MV-4-11 (cell line): ENCODE measurements at regions not wholly inside any gene's neighbourhood (a gene's known extent, or its start where the extent isn't known, plus 50 kb on each side); places are given as distances from the start of the nearest gene placed in this dataset.

ENCODE experiments used
- DNase-seq: peaks from one replicate; lab custom pipeline; 2025; lab: John Stamatoyannopoulos, UW

- DNase-seq: no peak
These were observed 92.7 kb upstream of the ST6GAL2 start for GRCh38 chr2:106978647-106979046.

- no peak for DNase-seq
These were observed 95.5 kb upstream of the ST6GAL2 start for GRCh38 chr2:106981491-106981890.

- DNase-seq: no peak
These were observed 96.4 kb upstream of the ST6GAL2 start for GRCh38 chr2:106982350-106982749.

GRCh38 chr2:106983305-106983704, 97.3 kb upstream of the ST6GAL2 start:
- no peak for DNase-seq

- no peak for DNase-seq
These were observed 102.4 kb upstream of the ST6GAL2 start for GRCh38 chr2:106988361-106988760.

- no peak for DNase-seq
These were observed 104.3 kb upstream of the ST6GAL2 start for GRCh38 chr2:106990297-106990696.

- DNase-seq: no peak
These were observed 105.9 kb upstream of the ST6GAL2 start for GRCh38 chr2:106991866-106992265.

GRCh38 chr2:106995556-106995955, 109.6 kb upstream of the ST6GAL2 start:
- no peak for DNase-seq

- no peak for DNase-seq
These were observed 110.3 kb upstream of the ST6GAL2 start for GRCh38 chr2:106996171-106996769.

GRCh38 chr2:106997204-106997603, 111.2 kb upstream of the ST6GAL2 start:
- no peak for DNase-seq

GRCh38 chr2:107001062-107001461, 115.1 kb upstream of the ST6GAL2 start:
- no peak for DNase-seq

GRCh38 chr2:107001551-107001950, 115.6 kb upstream of the ST6GAL2 start:
- DNase-seq: no peak

- no peak for DNase-seq
These were observed 116.2 kb upstream of the ST6GAL2 start for GRCh38 chr2:107001964-107002696.

- no peak for DNase-seq
These were observed 116.8 kb upstream of the ST6GAL2 start for GRCh38 chr2:107002735-107003134.

- DNase-seq: no peak
These were observed 119.9 kb upstream of the ST6GAL2 start for GRCh38 chr2:107005853-107006252.

GRCh38 chr2:107006836-107007235, 120.9 kb upstream of the ST6GAL2 start:
- no peak for DNase-seq

GRCh38 chr2:107007927-107008326, 122.0 kb upstream of the ST6GAL2 start:
- DNase-seq: no peak

- no peak for DNase-seq
These were observed 122.9 kb upstream of the ST6GAL2 start for GRCh38 chr2:107008843-107009242.

- DNase-seq: no peak
These were observed 123.3 kb upstream of the ST6GAL2 start for GRCh38 chr2:107009275-107009674.

GRCh38 chr2:107012714-107013306, 126.8 kb upstream of the ST6GAL2 start:
- DNase-seq: no peak

- no peak for DNase-seq
These were observed 127.9 kb upstream of the ST6GAL2 start for GRCh38 chr2:107013884-107014283.

- no peak for DNase-seq
These were observed 132.4 kb upstream of the ST6GAL2 start for GRCh38 chr2:107018366-107018765.

GRCh38 chr2:107020392-107020791, 134.4 kb upstream of the ST6GAL2 start:
- no peak for DNase-seq
